ENCODE measurements at regions not wholly inside any gene's neighbourhood (a gene's known extent, or its start where the extent isn't known, plus 50 kb on each side); places are given as distances from the start of the nearest gene placed in this dataset.
A peak's percentile ranks its signal among the peaks of the same experiment; 100 is the strongest.

- DNase-seq (ENCODE audit: low read depth in 2 of 2) = no peak
Measured at GRCh38 chr15:38672273-38672672, 107.7 kb upstream of the RASGRP1 start.

GRCh38 chr15:38672814-38673670, 108.4 kb upstream of the RASGRP1 start:
- no peak for DNase-seq (ENCODE audit: low read depth in 2 of 2)

GRCh38 chr15:38674448-38674847, 109.8 kb upstream of the RASGRP1 start:
- DNase-seq (ENCODE audit: low read depth in 2 of 2) = peak in 1 of 2 donors; percentile 25

GRCh38 chr15:38678281-38678680, 113.7 kb upstream of the RASGRP1 start:
- DNase-seq (ENCODE audit: low read depth in 2 of 2) = no peak

- DNase-seq (ENCODE audit: low read depth in 2 of 2) = no peak
Measured at GRCh38 chr15:38680775-38681174, 116.2 kb upstream of the RASGRP1 start.

GRCh38 chr15:38682363-38682762, 117.7 kb upstream of the RASGRP1 start:
- no peak for DNase-seq (ENCODE audit: low read depth in 2 of 2)

GRCh38 chr15:38682861-38683260, 118.2 kb upstream of the RASGRP1 start:
- no peak for DNase-seq (ENCODE audit: low read depth in 2 of 2)

- peak; percentile 61 to 71 for DNase-seq (ENCODE audit: low read depth in 2 of 2)
Measured at GRCh38 chr15:38683382-38684242, 119.0 kb upstream of the RASGRP1 start.

- no peak for DNase-seq (ENCODE audit: low read depth in 2 of 2)
Measured at GRCh38 chr15:38684440-38685010, 119.9 kb upstream of the RASGRP1 start.

GRCh38 chr15:38685686-38686339, 121.2 kb upstream of the RASGRP1 start:
- no peak for DNase-seq (ENCODE audit: low read depth in 2 of 2)

GRCh38 chr15:38687340-38687739, 122.7 kb upstream of the RASGRP1 start:
- no peak for DNase-seq (ENCODE audit: low read depth in 2 of 2)

- DNase-seq (ENCODE audit: low read depth in 2 of 2) = no peak
Measured at GRCh38 chr15:38687775-38688495, 123.3 kb upstream of the RASGRP1 start.

GRCh38 chr15:38688761-38689160, 124.1 kb upstream of the RASGRP1 start:
- DNase-seq (ENCODE audit: low read depth in 2 of 2) = no peak

- no peak for DNase-seq (ENCODE audit: low read depth in 2 of 2)
Measured at GRCh38 chr15:38689522-38689921, 124.9 kb upstream of the RASGRP1 start.

GRCh38 chr15:38690216-38690615, 125.6 kb upstream of the RASGRP1 start:
- DNase-seq (ENCODE audit: low read depth in 2 of 2) = no peak

GRCh38 chr15:38690719-38691332, 126.2 kb upstream of the RASGRP1 start:
- DNase-seq (ENCODE audit: low read depth in 2 of 2) = peak; percentile 74 to 77

GRCh38 chr15:38691377-38691776, 126.8 kb upstream of the RASGRP1 start:
- DNase-seq (ENCODE audit: low read depth in 2 of 2) = no peak

- DNase-seq (ENCODE audit: low read depth in 2 of 2) = no peak
Measured at GRCh38 chr15:38691965-38692788, 127.6 kb upstream of the RASGRP1 start.

GRCh38 chr15:38692789-38693062, 128.1 kb upstream of the RASGRP1 start:
- no peak for DNase-seq (ENCODE audit: low read depth in 2 of 2)
